B cell (primary cell): ENCODE measurements at regions not wholly inside any gene's neighbourhood (a gene's known extent, or its start where the extent isn't known, plus 50 kb on each side); places are given as distances from the start of the nearest gene placed in this dataset.

Experiments used
- ATAC-seq: fragments of 200-7000 bp; cut with Tn5 transposase; one replicate; pipeline ENCODE4 v1.10.0; 2021; ENCODE audit warnings: low read depth, mild to moderate bottlenecking, moderate number of reproducible peaks, moderate library complexity
- CTCF ChIA-PET: fragments of 350-600 bp; sonication (Branson Sonifier 250); formaldehyde crosslinking; loops from one replicate; lab custom pipeline; 2021; ENCODE audit warnings: antibody characterized with exemption, inconsistent platforms; lab: Charles Lee
- POLR2A ChIA-PET: fragments of 350-600 bp; sonication (Branson Sonifier 250); formaldehyde crosslinking; loops from one replicate; lab custom pipeline; 2021; ENCODE audit warnings: antibody characterized with exemption; lab: Charles Lee
- DNase-seq: peaks from one replicate; pipeline ENCODE4 v3.0.0; 2013
- H2AFZ ChIP-seq: 2 replicates; pipeline ENCODE4 v1.6.1; 2012; ENCODE audit warnings: mild to moderate bottlenecking, low read depth, low read length; ENCODE audit not compliant: insufficient read depth, poor library complexity, severe bottlenecking
- H3K27ac ChIP-seq, 2 donors: 1 replicate in 1 of 2; 2 replicates in 1 of 2; pipeline ENCODE4 v1.5.1; 2012 to 2013; ENCODE audit warnings: low read length in 2 of 2, mild to moderate bottlenecking in 2 of 2, moderate library complexity in 1 of 2
- H3K27me3 ChIP-seq, 4 experiments: fragments of 200-600 bp in 1 of 4; sonication (generic) in 1 of 4; replicated peaks in 1 of 4; 1 replicate in 2 of 4; 2 replicates in 2 of 4; pipeline versions ENCODE4 v1.6.1 to v1.7.0; 2013 to 2016; ENCODE audit warnings: low read length in 3 of 4, mild to moderate bottlenecking in 2 of 4, mixed read lengths in 1 of 4, moderate library complexity in 1 of 4; ENCODE audit not compliant: insufficient read depth in 4 of 4, control insufficient read depth in 3 of 4; ENCODE audit errors: control extremely low read depth in 1 of 4
- H3K36me3 ChIP-seq, 2 experiments: replicated peaks in 1 of 2; 1 replicate in 1 of 2; 2 replicates in 1 of 2; pipeline versions ENCODE4 v1.6.1 to v1.7.1; 2013; ENCODE audit warnings: low read length in 1 of 2; ENCODE audit not compliant: insufficient read depth in 2 of 2, control insufficient read depth in 1 of 2; ENCODE audit errors: control extremely low read depth in 1 of 2, extremely low read depth in 1 of 2
- H3K4me1 ChIP-seq, 2 donors: fragments of 200-600 bp in 1 of 2; sonication (generic) in 1 of 2; 1 replicate in 1 of 2; 2 replicates in 1 of 2; pipeline versions ENCODE4 v1.5.1 to v1.6.1; 2013 to 2017; ENCODE audit warnings: low read length in 2 of 2; ENCODE audit not compliant: control insufficient read depth in 2 of 2, insufficient read depth in 2 of 2
- H3K4me2 ChIP-seq: replicated peaks from 2 replicates; pipeline ENCODE3; 2012; ENCODE audit warnings: mild to moderate bottlenecking, low read depth, low read length; ENCODE audit not compliant: poor library complexity, severe bottlenecking
- H3K4me3 ChIP-seq, 5 experiments: fragments of 200-600 bp in 1 of 5; sonication (generic) in 1 of 5; 1 replicate in 3 of 5; 2 replicates in 2 of 5; pipeline versions ENCODE4 v1.5.1 to v1.7.0; 2011 to 2016; ENCODE audit warnings: low read length in 4 of 5, mild to moderate bottlenecking in 4 of 5, low read depth in 2 of 5, control low read depth in 1 of 5, moderate library complexity in 1 of 5; ENCODE audit not compliant: insufficient read depth in 1 of 5; ENCODE audit errors: control extremely low read depth in 1 of 5, extremely low read depth in 1 of 5
- H3K79me2 ChIP-seq: fragments of 200-600 bp; sonication (generic); one replicate; pipeline ENCODE4 v1.6.0; 2016; ENCODE audit warnings: low read length; ENCODE audit not compliant: control insufficient read depth, insufficient read depth
- H3K9ac ChIP-seq: fragments of 200-600 bp; sonication (generic); 2 replicates; pipeline ENCODE4 v1.6.1; 2017; ENCODE audit warnings: mild to moderate bottlenecking, low read length, moderate library complexity
- H3K9me3 ChIP-seq, 3 donors: one replicate each; pipeline versions ENCODE4 v1.6.1 to v1.7.1; 2013; ENCODE audit warnings: low read length in 2 of 3; ENCODE audit not compliant: control insufficient read depth in 2 of 3, insufficient read depth in 1 of 3; ENCODE audit errors: control extremely low read depth in 1 of 3
- H4K20me1 ChIP-seq: 2 replicates; pipeline ENCODE4 v1.6.0; 2012; ENCODE audit warnings: mild to moderate bottlenecking, low read length; ENCODE audit not compliant: insufficient read depth, control insufficient read depth, poor library complexity, severe bottlenecking
- H3K27ac Mint-ChIP-seq: one replicate; pipeline ENCODE4 v1.8.0; 2021; ENCODE audit warnings: mixed read lengths
- H3K27me3 Mint-ChIP-seq: one replicate; pipeline ENCODE4 v1.8.0; 2021; ENCODE audit warnings: mixed read lengths
- H3K4me1 Mint-ChIP-seq: one replicate; pipeline ENCODE4 v1.8.0; 2021; ENCODE audit warnings: mixed read lengths
- H3K4me3 Mint-ChIP-seq: one replicate; pipeline ENCODE4 v1.8.0; 2021; ENCODE audit warnings: mixed read lengths
- H3K9me3 Mint-ChIP-seq: one replicate; pipeline ENCODE4 v1.8.0; 2022; ENCODE audit warnings: mixed read lengths; ENCODE audit not compliant: insufficient read depth
- EZH2 ChIP-seq: IDR thresholded peaks from 2 replicates; pipeline ENCODE4 v1.6.1; 2012; ENCODE audit warnings: borderline replicate concordance, low read depth, mild to moderate bottlenecking, moderate library complexity, low read length; ENCODE audit not compliant: insufficient read depth, poor library complexity, severe bottlenecking
- WGBS: methylation state at CpG from one replicate; pipeline ENCODE4 v1.1.5; 2013; ENCODE audit warnings: missing lambda C conversion rate; ENCODE audit not compliant: insufficient coverage; 5-methylcytosine and 5-hydroxymethylcytosine counted together
- intact Hi-C: fragments of 100-400 bp; cut with micrococcal nuclease; formaldehyde crosslinking; loops from one replicate; pipeline ENCODE4 v1.10.0; 2022
- TF ChIP-seq, protein P1 (sequence below): fragments of 200-600 bp; IDR thresholded peaks from one replicate; pipeline ENCODE4 v1.8.0; 2022; ENCODE audit warnings: antibody characterized with exemption, mild to moderate bottlenecking

DNA sequence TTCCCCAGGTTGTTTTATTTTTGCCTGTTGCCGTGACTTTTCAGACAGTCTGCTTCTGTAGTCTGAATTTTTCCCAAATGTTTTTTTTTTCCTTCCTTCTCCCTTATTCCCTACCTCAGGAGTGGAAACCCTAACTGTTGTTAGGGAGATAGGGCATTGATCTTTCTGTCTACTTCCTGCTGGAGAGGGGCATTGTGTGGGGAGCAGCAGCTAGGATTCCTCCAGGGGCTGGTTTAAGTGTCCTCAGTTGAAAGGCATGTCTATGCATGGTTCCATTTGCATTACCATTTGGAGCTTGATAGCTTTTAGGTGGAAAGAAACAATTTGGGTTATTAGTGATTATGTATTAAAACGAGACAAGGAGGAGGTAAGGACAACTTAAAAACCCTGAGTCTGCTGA, 383.9 kb downstream of the DCAF12L2 start:
- TF ChIP-seq, protein P1, sequence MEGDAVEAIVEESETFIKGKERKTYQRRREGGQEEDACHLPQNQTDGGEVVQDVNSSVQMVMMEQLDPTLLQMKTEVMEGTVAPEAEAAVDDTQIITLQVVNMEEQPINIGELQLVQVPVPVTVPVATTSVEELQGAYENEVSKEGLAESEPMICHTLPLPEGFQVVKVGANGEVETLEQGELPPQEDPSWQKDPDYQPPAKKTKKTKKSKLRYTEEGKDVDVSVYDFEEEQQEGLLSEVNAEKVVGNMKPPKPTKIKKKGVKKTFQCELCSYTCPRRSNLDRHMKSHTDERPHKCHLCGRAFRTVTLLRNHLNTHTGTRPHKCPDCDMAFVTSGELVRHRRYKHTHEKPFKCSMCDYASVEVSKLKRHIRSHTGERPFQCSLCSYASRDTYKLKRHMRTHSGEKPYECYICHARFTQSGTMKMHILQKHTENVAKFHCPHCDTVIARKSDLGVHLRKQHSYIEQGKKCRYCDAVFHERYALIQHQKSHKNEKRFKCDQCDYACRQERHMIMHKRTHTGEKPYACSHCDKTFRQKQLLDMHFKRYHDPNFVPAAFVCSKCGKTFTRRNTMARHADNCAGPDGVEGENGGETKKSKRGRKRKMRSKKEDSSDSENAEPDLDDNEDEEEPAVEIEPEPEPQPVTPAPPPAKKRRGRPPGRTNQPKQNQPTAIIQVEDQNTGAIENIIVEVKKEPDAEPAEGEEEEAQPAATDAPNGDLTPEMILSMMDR = no peak
- no peak for TF ChIP-seq EZH2
- H3K27me3 Mint-ChIP-seq = no peaks in the 10 kb centered on the region
- no peak overlapping the region for H2AFZ ChIP-seq
- H3K27ac Mint-ChIP-seq = no peak overlapping the region
- no peaks in the 10 kb centered on the region for H3K4me1 Mint-ChIP-seq
- WGBS = no CpG with 5 or more reads among the region's 2 CpGs
- no peak overlapping the region for H3K4me3 ChIP-seq
- no peak overlapping the region for H3K9ac ChIP-seq
- intact Hi-C loops = no loop called here
- no peaks in the 10 kb centered on the region for H3K9me3 ChIP-seq
- no peaks in the 10 kb centered on the region for H3K79me2 ChIP-seq
- POLR2A ChIA-PET = no interaction called here
- no peaks in the 10 kb centered on the region for H4K20me1 ChIP-seq
- H3K36me3 ChIP-seq = no peaks in the 10 kb centered on the region
- no peaks in the 10 kb centered on the region for H3K27me3 ChIP-seq
- CTCF ChIA-PET = no interaction called here
- H3K4me1 ChIP-seq = no peaks in the 10 kb centered on the region
- no peaks in the 10 kb centered on the region for H3K9me3 Mint-ChIP-seq
- ATAC-seq (no peak), DNase-seq (no peak)
- H3K4me3 Mint-ChIP-seq = no peak overlapping the region
- H3K27ac ChIP-seq = no peak overlapping the region
- H3K4me2 ChIP-seq = no peak overlapping the region

DNA sequence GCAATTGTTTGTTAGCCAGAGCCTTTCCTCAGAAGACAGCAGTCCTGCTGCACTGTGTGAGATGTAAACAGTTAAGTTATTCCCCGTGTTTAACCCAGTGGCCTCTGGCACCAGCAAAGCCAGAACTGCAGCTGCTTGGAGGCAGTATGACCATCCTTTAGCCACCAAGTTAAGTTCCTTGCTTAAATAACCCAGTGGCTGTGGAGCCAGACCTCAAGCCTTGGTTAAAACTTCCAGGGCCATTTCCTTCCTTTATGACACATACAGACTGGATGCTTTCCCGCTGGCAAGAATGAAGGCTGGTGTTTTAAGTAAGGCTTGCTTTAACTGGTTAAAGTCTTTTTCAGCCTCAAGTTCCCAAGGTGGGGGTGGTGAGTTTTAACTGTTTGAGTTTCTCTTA, 379.8 kb downstream of the DCAF12L2 start:
- CTCF ChIA-PET = no interaction called here
- intact Hi-C loops = no loop called here
- Mint-ChIP-seq H3K9me3 (no peaks in the 10 kb centered on the region), H3K27me3 (no peaks in the 10 kb centered on the region), H3K4me1 (no peaks in the 10 kb centered on the region), H3K27ac (no peak overlapping the region), H3K4me3 (no peak overlapping the region)
- POLR2A ChIA-PET = no interaction called here
- no peak for TF ChIP-seq EZH2
- TF ChIP-seq, protein P1 = no peak
- H4K20me1 ChIP-seq = no peaks in the 10 kb centered on the region
- no CpG with 5 or more reads among the region's 2 CpGs for WGBS
- no peaks in the 10 kb centered on the region for H3K4me1 ChIP-seq
- no peak overlapping the region for H3K27ac ChIP-seq
- ATAC-seq (no peak), DNase-seq (no peak)
- H3K27me3 ChIP-seq = no peaks in the 10 kb centered on the region
- no peak overlapping the region for H3K4me2 ChIP-seq
- no peaks in the 10 kb centered on the region for H3K9me3 ChIP-seq
- H3K4me3 ChIP-seq = no peak overlapping the region
- H3K36me3 ChIP-seq = no peaks in the 10 kb centered on the region
- no peak overlapping the region for H3K9ac ChIP-seq
- no peaks in the 10 kb centered on the region for H3K79me2 ChIP-seq
- no peak overlapping the region for H2AFZ ChIP-seq
